NCI-H2196 treated with DMSO at 0.1 percent for 48 hours (cell line): ENCODE measurements at regions not wholly inside any gene's neighbourhood (a gene's known extent, or its start where the extent isn't known, plus 50 kb on each side); places are given as distances from the start of the nearest gene placed in this dataset.
"Not testable (repeated sequence)": the region's sequence is repeated elsewhere in the genome, so short reads cannot be mapped to it uniquely, and the experiment has no call there.

Experiments used
- DNase-seq: peaks from one replicate; lab custom pipeline; 2025; ENCODE audit not compliant: unreplicated experiment; lab: John Stamatoyannopoulos, UW

DNA sequence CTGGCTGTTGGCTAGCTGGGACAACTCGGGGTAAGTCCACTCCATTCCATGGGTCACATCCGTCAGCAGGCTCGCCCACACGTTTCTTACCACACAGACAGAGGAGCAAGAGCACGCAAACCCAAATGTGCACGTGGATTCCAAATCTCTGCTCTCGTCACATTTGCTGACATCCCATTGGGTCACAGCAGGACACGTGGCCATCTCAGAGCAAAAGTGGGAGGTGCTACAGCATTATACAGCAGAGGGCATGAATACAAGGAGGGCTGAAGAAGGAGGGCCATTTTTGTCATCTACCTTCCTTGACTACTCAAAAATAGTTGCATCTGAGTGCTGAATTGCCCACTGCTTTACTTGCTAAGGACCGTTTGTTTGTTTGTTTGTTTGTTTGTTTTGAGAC is 84.7 kb downstream of the RBBP6 start:
- DNase-seq, result no peak

DNA sequence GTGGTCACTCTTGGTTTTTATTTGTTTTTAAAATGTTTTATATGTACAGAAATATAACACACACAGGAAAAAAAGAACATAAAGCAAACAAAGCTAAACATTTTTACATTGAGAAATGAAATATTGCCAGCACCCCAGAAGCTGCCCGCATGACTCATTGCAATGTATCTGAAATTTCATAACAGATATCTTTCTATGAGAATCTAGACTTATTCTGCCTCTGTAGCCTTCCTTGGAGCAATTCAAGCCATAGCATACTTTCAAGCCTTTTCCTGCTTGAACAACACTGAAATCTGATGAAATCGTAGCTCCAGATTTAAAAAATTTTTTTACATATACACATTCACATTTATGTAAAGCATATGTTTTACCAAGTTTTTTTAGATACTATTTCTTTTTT is 86.9 kb downstream of the RBBP6 start:
- DNase-seq, result no peak

DNA sequence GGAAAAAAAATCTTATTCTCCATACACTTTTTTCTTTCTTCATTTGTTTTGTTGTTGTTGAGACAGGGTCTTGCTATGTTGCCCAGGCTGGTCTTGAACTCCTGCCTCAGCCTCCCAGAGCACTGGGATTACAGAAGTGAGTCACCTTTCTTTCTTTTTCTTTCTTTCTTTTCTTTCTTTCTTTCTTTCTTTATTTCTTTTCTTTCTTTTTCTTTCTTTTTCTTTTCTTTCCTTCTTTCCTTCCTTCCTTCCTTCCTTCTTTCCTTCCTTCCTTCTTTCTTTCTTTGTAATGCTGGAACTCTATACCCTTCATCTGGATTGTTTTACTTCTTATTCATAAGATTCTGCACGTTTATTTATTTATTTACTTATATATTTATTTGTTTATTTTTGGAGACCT is 94.5 kb upstream of the TNRC6A start:
- DNase-seq, result no peak

DNA sequence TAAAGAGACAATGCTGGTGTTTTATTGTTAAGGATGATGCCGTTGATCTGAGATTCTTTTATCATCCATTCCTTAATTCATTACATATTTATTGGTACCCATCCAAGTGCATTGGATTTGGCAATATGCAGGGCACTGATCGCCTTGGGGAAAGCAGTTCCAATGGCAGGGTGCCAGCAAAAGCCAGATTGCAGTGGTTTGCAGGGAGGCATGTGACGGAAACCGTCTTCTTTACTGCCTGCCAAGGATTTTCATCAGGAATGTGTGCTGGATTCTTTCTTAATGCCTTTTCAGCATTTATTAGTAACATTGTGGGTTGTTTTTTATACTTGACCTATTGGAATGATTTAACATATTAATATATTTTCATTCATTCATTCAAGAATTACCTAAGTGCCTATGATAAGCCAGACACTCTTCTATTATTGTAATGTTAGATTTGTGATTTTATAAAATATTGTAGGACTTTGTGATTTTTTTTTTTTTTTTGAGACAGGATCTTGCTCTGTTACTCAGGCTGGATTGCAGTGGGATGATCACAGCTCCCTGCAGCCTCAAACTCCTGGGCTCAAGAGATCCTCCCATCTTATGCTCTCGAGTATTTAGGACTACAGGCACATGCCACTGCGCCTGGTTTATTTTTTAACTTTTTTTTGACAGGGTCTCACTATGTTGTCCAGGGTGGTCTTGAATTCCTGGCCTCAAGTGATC is 93.4 kb upstream of the TNRC6A start:
- peak; percentile 33 for DNase-seq

DNA sequence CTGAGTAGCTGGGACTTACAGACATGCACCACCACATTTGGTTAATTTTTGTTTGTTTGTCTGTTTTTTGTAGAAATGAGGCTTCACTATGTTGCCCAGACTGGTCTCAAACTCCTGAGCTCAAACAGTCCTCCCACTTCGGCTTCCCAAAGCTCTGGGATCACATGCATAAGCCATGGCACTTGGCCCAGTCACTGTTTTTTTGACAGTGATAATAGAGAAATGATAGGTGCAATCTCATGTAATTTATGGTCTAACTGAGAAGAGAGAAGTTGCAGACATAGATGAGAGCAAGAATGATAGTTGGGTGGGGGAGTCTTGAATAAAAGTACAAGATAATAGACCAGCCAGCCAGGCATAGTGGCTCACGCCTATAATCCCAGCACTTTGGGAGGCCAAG is 89.7 kb upstream of the TNRC6A start:
- no peak for DNase-seq

DNA sequence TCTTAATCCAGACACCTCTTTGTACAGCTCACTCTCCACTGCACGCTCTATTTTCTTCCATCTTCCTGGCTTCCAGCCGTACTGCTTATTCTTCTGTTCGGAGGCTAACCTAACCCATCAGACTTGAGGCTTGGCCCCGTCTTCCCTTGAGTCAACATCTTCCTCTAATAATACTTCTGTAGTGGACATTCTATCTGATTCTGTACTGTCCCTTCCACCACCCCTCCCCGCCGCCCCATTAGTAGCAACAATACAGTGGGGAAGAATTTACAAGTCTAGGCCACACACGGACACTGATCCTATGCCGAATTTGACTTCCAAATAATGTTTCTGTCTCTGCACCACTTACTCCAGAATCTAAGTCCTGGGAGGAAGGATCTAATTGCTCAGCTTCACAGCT is 86.0 kb upstream of the TNRC6A start:
- no peak for DNase-seq

DNA sequence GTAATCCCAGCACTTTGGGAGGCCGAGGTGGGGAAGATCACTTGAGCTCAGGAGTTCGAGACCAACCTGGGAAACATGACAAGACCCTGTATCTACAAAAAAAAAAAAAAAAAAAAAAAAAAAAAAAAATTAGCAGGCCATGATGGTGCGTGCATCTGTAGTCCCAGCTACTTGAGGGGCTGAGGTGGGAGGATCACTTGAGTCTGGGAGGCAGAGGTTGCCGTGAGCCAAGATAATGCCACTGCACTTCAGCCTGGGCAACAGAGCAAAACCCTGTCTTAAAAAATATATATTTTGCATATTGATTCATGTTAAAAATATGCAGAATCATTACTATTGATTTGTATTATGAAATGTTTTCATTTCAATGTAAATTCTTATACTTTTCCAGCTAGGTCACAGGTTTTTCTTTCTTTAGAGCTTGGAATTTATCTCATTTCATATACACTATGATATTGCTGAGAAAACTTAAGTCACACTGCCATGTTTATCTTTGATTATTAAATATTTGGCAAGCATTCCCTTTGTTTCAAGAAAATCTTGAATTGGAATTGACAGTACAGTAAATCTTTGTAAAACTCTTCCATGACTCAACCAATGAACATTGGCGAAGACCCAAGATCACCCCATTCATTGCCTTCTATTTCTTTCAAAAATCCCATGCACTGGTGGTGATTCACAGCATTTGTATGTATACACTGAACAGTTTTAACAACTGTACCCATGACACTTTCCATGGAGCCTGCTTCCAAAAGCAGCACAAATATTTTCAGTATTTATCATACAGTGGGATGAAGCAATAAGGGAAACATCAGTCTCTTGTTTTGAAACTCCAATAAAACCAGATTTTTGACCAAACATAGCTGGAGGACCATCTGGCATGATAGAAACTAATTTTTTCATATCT is 83.5 kb upstream of the TNRC6A start:
- no peak for DNase-seq

DNA sequence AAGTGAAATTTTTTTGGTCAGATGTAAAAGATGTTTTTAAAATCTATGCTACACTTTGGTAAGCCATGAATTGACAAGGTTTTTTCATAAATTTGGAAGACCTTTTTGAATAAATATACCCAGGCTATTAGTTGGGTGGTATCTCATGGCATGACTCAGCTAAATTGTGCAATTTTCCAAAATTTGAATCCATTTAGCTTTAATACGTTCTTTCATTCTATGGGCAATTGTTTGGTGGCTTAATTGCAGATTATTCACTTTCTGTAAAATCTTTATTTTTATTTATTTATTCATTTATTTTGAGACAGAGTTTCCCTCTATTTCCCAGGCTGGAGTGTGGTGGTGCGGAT is 82.8 kb upstream of the TNRC6A start:
- DNase-seq, result no peak

DNA sequence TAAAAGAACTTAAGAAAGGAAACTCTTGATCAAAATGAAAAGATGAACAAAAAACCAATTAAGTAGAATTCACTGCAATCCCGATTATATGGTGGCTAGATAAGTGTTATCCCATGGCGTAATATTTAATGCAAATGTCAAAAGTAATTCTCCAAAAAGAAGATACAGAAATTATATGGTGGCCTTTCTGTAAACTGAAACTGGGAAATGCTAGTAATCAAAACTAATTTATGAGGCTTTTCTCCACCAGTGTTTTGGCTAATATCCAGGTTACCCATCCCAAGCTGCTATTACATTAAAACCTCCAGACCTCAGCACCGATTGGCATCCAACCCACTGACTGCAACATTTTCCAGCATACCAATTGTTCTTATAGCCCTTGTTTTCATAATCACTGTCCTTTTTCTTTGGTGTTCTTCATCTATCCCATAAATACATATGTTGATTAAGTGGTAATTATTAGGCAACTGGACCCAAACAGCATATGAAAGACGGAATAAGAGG is 77.2 kb upstream of the TNRC6A start:
- no peak for DNase-seq

DNA sequence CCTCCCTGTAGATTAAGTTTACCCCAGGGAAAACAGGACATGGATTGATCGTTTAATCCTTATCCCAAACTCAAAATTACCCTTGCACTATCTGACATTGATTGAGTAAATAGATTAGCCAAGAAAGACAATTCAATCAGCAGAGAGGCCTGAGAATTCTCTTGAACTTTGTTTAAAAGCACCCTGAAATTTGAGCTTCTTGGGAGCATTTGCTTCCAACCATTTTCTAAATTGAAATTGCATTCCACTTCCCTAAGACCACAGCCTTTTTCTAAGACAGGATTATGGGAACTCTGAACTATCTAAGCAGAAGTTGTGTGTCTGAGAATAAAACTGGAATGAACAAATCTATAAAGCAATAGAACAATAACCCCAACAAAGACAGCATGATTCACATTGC is 76.6 kb upstream of the TNRC6A start:
- no peak for DNase-seq

DNA sequence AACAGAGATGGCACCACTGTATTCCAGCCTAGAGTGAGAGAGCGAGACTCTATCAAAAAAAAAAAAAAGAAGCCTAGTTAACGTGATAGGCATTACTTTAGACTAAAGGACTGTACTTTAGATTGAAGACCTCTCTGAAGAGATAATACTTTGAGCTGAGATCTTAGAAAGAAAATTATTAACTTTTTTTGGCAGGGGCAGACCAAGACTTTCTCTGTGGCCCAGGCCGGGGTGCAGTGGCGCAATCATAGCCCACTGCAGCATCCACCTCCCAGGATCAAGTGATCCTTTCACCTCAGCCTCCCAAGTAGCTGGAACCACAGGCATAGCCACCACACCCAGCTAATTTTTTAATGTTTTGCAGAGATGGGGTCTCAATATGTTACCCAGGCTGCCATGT is 75.7 kb upstream of the TNRC6A start:
- no peak for DNase-seq

DNA sequence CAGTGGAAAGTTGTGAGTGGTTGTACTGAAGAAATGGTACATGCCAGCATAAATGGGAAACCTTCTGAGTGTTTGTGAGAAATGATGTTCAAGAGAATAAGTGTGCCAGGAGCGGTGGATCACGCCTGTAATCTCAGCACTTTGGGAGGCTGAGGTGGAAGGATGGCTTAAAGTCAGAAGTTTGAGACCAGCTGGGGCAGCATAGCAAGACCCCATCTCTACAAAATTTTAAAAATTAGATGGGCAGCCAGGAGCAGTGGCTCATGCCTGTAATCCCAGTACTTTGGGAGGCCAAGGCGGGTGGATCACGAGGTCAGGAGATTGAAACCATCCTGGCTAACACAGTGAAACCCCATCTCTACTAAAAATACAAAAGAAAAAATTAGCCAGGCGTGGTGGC is 63.5 kb upstream of the TNRC6A start:
- DNase-seq, result not testable (repeated sequence)

DNA sequence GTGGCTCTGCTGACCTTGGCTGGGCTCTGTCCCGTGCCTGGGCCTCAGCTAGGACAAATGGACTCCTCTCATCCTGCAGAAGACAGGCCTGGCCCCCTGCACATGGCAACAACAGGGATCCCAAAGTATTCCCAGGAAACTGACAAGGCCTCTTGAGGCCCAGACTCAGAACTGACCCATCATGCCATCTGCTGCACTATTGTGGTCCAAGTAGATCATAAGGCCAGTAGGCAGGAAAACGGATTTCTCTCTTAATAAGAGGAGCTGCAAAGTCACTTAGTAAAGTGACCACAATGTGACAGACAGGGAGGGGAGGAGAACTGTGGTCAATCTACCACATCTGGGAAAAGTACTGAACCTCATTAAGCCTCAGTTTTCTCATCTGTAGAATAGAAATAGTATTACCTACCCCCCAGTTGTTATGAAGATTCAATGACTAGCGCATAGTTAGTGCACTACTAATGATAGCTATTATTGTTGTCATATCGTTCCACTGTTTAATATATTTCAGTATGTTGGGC is 62.1 kb upstream of the TNRC6A start:
- DNase-seq, result no peak

DNA sequence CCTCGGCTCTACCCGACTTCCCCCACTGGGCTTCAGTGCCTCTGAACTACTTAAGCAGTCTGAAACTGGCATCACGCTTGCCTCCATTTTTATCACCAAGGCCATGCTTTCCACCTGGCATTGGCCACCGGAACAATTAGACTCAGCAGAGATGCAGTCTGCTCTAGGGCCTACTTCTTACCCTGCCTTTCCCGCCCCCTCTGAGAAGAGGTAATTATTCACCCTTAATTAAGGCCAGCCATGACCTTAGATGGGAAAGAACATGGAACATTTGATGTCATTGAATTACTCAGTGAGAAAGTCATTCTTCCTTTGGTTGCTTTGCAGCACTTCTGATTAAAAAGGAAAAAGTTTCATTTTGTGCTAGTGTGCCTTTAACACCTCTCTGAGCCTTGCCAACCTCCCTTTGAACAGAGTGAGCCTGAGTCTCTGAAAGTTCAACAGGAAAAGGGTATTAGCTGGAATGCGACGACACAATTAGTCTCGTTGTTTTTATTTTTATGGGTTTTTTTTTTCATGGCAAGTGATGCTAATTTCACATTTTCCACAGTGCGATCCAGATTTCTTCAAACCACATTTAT is 60.9 kb upstream of the TNRC6A start:
- DNase-seq, result no peak

DNA sequence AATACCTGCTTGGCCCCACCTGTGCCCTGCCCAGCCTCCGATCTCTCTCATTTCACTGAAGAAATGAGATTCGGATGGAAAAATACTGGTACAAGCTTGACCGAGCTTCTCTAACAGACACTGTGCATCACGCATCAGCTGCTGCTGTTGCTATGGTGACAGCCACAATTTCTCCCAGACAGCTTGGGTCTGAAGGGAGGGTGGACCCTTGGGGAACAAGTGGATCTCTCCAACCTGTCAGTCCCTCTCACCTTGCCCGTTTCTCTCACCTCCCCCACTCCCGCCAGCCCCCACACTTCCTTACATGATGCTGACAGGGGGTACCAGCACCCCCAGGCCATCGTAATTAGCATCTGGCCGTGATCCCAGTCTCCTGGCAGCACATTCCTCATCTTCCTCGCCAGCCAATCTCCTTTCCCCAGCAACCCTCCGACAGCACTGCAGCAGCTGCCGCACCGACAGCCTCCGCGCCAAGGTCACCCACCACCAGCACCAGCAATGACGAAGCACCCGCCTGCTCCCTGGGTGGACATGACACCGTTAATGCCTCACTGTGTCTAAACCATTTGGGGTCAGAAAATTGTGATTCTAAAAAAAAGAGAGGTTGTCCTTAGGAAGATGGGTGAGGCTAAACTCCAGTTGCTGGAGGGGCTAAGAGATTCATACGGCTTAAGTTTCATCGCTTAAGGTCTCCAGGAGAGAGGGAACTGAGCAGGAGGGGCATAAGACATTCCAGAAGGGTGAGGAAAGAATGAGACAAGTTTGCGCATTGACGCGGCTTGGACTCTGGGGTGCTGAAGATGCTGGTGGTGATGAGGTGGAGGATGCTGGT is 58.6 kb upstream of the TNRC6A start:
- peak; percentile 18 for DNase-seq

DNA sequence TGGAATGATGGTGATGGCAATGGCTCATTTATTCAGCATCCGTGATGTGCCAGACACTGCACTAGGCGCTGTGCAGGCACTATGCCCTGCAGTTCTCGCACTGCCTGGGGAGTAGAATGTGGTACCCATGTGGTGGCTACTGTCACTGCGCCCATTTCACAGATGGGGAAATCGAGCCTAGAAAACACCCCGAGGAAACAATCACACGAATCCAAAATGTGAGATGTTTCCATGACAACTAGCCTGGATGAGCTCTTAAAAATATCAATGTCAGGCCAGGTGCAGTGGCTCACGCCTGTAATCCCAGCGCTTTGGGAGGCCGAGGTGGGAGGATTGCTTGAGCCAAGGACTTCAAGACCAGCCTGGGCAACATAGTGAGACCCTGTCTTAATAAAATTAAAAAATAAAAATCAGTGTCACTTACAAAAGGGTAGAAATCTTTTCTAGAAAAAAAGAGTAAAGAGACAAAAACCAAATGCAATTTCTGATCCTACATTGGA is 57.9 kb upstream of the TNRC6A start:
- no peak for DNase-seq

DNA sequence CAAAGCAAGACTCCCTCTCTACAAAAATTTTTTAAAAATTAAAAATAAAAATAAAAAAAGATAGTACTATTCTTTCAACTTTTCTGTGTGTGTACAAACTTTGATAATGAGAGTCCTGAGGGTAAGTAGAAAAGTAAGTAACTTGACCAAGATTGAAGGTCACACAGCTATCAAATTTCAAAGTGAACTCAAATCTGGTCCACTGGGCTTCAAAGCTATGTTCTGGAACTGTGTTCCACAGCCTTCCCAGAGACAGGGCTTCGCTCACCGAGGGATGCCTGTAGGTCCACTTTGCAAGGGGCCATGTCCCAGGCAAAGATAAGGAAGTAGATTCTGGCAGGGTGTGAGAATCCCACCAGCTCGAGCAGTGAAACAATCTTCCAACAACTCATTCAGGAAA is 56.3 kb upstream of the TNRC6A start:
- DNase-seq, result no peak

DNA sequence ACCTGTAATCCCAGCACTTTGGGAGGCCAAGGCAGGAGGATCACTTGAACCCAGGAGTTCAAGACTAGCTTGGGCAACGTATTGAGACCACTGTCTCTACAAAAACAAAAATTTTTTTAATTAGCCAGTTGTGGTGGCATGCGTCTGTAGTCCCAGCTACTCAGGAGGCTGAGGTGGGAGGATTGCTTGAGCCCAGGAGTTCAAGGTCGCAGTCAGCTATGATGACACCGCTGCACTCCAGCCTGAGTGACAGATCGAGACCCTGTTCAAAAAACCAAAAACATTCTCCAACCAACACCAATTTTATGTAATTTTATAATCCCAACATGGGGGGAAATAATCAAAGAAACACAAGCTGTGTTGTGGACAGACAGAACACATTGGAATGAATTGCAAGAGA is 54.6 kb upstream of the TNRC6A start:
- no peak for DNase-seq

DNA sequence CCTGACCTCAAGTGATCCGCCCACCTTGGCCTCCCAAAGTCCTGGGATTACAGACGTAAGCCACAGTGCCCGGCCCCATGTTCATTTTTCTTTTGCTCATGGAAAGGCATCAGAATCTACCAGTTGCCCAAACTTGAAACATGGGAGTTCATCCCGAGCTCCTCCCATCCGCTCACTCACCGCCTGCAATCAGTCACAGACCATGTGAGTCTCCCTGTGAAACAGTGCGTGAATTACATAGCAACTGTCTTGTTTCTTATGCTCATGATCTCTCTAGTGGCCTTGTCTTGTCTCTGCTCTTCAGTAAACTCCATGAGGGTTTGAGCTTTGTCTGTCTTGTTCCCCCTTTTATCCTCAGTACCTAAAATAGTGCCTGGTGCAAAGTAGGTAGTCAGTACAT is 52.1 kb upstream of the TNRC6A start:
- DNase-seq, result no peak
